HG02759 (cell line): ENCODE measurements at regions not wholly inside any gene's neighbourhood (a gene's known extent, or its start where the extent isn't known, plus 50 kb on each side); places are given as distances from the start of the nearest gene placed in this dataset.

Source experiments
- ATAC-seq: cut with Tn5 transposase; IDR thresholded peaks from one replicate; pipeline ENCODE4 v1.9.1; 2021; ENCODE audit warnings: mild to moderate bottlenecking, moderate library complexity; ENCODE audit not compliant: unreplicated experiment

- ATAC-seq = no peak
Observed at GRCh38 chr20:17795003-17795402, 95.2 kb downstream of the BANF2 start.

DNA sequence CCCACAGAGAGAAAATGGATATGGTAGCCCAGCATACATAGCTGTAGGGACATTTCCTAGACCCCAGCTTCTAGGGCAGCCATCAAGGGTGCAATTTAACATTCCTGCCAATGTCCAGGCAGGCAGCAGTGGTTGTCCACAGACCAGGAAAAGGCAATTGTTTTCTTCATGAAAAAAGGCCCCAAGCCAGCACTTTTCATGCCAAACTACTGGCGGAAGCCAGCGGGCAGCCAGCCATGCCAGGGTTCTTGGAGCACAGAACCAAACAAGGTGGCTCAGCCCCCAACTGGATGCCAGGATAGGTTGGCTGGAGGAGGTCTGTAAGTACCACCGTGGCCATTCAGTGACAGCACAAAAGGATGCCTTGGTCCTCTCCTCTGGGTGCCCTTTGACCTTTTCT is 94.6 kb downstream of the BANF2 start:
- ATAC-seq = no peak

GRCh38 chr20:17793986-17794385 is 94.2 kb downstream of the BANF2 start:
- no peak for ATAC-seq

GRCh38 chr20:17790296-17790695 is 90.5 kb downstream of the BANF2 start:
- no peak for ATAC-seq

GRCh38 chr20:17787816-17788215 is 88.0 kb downstream of the BANF2 start:
- no peak for ATAC-seq

GRCh38 chr20:17786221-17786718 is 86.5 kb downstream of the BANF2 start:
- ATAC-seq = no peak
